Germinal center (tissue), 1 donor: ENCODE measurements at regions not wholly inside any gene's neighbourhood (a gene's known extent, or its start where the extent isn't known, plus 50 kb on each side); places are given as distances from the start of the nearest gene placed in this dataset.
"Not testable (repeated sequence)": the region's sequence is repeated elsewhere in the genome, so short reads cannot be mapped to it uniquely, and the experiment has no call there.

Experiments
- DNase-seq: peaks from one replicate; pipeline ENCODE4 v3.0.0; 2012; ENCODE audit warnings: mixed read lengths, low spot score

DNA sequence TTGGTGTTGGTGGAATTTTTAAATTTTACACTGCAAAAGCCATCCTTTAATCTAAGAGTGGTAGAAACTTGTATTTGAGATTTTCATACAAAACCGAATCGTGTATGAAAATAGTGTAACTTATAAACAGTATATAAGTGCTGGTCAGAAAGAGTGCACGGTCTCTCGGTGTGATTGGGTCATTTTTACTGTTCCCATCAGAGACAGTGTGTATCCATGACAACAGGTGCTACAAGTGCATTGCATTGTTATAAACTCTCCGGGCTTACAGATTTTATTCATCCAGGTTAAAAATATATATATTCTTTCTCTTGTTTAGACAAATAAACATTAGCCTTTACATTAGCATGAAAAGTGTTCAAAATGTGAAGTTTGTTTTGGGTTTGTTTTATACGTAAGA lies 721.9 kb downstream of the METTL4 start:
- no peak for DNase-seq

DNA sequence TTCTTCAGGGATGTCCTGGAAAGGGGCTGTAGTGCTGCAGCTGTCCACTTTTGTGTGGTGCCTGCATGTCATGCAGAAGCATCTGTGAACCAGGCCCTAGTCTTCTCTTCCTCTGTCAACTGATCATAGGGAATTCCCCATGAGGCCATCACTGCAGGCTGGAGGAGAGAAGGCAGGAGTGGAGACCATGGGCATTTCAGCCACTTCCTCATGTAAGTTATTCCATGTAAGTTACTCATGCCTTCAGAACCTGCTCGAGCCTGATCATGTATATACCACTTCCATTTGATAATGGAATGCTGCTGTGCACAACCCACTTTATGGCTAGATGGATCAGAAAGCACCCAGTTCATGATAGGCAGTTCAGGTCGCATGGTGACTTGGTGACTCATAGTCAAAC lies 714.0 kb downstream of the METTL4 start:
- not testable (repeated sequence) for DNase-seq

DNA sequence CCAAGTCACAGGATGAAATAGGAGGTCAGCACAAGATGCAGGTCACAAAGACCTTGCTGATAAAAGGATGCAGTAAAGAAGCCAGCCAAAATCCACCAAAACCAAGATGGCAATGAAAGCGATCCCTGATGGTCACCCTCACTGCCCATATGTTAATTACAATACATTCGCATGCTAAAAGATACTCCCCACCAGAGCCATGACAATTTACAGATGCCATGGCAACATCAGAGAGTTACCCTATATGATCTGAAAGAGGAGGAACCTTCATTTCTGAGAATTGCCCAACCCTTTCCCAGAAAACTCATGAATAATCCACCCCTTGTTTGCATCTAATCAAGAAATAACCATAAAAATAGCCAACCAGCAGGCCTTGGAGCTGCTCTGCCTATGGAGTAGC lies 709.8 kb downstream of the METTL4 start:
- DNase-seq: no peak

DNA sequence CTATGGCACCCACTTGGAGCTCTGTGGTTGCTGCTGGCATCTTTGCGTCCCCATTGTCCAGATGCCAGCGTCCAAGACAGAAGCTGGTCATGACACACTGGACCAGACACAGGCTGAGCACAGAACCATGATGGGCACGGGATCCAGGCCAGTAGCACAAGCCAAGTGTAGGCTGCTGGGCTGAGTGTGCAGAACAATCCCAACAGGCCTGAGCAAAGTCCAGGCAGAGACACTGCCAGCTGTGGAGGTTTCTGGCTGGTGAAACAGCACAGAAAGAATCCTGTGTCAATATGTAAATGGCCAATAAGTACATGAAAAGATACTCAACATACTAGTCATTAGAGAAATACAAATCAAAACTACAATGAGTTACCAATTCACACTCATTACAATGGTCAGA lies 705.4 kb downstream of the METTL4 start:
- DNase-seq: no peak

DNA sequence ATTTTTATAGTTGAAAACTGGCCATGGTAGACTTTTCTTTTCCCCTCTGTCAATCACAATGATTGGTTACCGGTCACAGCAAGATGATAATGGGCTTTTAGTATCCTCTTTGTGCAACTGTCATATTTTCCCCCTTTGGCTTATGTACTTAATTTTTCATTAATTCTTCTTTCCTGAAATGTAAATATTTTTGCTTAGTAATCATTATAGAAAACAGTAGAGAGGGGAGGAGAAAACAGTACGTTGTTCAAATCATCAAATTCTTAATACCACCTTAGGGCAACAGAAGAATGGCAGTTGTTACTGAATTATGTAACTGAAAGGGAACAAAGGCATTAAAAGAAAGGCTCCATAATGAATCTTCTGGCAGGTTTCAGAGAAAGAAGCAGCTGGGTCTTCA lies 699.0 kb downstream of the METTL4 start:
- no peak for DNase-seq

DNA sequence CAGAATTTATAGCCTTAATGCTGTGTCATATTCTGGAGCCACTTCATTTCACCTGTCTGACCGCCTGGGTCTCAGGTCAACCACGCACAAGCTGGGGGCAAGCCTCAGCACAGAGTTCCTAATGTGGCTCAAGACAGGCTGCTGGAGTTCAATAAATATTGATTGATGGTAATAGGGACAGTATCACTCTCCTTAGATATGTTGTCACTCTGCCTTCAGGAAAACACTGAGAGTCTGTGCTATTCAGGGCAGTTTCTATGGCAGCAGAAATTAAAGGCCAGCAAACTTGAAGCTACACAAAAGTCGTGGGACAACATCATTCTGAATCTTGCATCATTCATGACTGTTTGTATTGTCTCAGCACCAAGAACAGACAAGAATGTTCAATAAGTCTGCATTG lies 696.1 kb downstream of the METTL4 start:
- DNase-seq: no peak

DNA sequence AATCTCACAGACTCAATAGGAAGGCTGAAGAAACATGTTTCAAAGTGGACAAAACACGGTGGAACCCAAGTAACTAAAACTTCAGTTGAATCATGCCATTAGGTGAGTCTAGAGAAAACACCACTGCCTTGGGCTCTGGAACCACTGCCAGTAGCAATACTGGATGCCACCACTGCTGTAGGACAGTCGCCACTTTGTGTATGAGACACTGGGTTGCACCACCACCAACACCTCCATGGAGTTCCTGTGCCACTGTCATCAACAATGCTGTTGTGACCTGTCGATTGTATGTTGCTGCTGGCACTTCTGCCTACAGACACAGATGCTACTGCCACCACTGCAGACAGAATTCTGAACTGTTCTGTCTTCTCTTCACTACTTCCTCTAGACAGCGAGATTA lies 686.7 kb downstream of the METTL4 start:
- DNase-seq: no peak

DNA sequence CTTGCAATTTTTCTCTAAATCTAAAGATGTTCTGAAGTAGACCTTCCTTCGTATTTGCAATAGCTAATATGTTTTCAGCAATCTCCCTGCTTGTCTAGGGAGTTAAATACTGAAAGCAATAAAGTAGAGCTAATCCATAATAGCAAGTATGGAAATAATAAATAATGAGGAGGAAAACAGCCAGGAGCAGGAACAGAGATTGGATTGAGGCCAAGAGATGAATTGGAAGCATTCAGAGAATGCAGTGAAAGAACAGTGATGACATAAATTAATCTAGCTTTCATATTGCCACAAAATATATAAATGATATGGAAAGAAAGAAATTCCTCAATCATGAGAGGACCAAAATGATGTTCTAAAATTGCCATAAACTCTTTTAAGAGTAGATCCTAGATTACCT lies 679.7 kb downstream of the METTL4 start:
- DNase-seq: no peak

DNA sequence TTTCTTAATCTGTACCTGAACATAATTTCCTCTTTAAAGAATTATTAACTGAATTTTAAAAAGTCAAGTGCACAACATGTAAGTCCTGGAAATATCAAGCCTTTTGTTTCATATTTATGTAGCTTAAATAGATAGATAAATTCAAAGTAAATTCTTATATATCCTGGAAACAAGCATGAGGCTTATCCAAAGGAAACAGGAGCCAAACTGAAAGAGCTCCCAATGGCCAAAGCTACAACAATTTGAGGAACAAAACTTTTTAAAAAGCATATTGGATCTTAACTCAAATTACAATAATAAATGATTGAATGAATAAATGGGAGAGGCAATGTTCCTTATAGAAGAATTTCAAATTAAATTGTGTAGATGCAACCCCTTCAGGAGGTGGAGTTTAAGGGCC lies 679.1 kb downstream of the METTL4 start:
- no peak for DNase-seq

DNA sequence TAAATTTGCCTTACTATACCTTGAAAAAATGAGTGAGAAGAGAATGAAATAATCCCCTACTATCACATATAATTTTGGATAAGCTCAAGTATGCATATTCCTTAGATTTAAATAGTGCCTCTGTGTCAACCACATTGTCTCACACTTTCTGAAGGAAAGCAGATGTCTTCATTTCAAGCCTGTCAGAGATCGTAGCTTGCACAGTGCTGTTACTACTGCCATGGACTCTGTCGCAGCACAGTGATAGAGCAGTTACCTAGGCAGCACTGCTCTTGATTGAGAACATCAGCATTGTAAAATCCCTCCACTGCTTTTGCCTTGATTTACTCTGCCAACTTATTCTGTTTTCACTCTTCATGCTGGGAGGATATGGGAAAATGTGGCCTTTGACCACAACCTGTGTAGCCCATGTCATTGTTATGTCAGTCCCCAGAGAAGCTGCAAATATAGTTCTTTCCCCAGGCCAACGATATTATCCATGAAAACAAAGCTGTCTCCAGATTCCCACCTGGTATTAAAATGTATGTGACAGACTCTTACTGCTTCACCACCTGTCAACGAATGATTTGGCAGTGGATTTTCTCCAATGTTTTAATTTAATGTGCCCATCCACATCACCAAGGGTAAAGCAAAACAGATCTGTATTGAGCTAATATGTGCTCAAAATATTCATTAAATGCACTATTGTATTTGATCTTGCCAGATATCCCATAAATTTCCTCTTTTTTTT lies 675.7 kb downstream of the METTL4 start:
- DNase-seq: no peak

DNA sequence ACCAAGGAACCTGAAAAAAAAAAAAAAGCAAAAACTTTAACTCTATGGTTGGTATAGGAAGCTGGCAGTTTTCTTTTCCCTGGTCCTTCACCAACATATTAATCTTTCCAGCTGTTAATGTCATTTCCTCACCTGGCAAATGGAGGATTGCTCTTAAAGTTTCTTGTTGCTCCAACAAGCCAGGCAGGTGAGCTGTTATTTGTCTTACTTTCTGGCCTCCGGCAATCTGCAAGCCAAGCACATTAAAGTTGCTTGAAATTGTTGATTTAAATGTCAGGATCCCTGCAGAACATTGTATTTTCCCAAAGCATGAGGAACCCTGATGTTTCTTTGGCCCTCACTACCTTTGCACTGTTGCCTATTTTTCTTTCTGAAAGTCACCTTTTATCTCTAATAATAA lies 664.9 kb downstream of the METTL4 start:
- DNase-seq: no peak

DNA sequence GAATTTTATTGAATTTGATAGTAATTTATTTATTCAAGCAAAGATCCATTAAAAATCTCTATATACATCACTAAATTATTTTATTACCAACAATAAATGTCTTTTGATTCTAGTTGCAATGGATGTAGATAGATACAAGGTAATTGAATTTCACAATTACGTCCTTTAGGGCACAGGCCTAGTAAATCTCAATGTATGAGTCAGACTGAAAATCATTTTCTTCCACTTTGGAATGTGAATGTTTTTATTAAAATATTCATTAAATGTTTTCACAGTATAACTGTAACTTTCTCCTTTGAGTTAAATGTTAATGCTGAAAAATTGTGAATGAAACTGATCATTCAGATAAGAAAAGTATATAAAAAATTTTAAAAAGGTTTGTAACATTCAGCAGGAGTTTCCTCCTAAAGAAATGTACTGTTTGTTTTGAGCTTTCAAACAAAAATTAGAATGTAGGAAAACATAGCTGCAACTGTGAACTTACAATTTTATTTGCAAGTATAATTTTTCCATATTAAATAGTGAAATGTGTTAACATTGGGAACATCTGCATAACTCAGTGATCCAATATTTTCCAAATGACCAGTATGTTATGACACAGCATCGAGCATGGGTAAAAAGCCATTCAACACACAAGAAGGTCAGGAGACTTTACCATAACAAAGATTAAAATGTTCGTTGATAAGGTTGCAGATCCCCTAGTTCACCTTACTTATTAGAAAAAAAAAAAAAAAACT lies 663.7 kb downstream of the METTL4 start:
- DNase-seq: no peak

DNA sequence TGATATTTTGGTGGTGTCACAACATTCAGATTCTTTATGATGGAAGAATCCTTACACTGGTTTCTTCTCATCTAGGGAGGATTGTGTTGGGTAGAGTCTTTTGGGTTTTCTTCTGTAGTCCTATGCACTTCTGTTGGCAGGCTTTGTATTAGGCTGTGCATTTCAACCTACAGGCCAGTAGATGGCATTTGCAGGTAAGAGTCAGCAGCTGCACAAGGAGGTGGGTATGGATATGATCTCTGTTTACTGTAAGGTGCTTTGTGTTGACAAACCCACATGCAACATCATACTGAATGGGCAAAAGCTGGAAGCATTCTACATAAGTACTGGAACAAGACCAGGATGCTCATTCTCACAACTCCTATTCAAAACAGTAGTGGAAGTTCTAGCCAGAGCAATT lies 656.8 kb downstream of the METTL4 start:
- no peak for DNase-seq

DNA sequence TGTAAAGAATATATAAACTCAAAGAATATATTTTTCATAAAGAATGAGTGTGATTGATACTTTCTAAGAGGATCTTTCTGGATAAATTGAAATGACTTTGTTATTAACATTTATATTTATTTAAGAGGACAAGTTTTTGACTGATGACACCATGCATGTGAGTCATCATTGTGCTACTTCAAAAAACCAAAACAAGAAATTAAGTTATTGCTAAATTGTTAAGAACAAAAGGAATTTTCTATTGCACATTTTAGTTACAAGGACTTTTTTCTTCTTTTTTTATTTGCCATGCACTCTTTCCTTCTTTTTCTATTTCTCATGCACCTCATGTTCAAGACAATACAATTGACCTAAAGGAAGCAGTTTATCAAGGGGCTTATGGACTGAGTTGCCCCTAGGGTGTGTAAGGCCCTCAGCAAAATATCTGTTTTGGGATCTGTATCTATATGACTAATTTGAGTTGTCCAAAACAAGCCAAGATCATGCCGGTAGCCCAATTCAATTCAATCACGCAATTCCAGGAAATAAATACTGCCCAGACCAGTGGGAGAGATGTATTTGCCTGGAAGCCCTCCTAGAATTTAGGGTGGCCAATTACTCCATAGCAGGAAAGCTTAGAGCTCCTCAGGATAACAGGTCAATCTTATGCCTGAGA lies 654.3 kb downstream of the METTL4 start:
- no peak for DNase-seq

DNA sequence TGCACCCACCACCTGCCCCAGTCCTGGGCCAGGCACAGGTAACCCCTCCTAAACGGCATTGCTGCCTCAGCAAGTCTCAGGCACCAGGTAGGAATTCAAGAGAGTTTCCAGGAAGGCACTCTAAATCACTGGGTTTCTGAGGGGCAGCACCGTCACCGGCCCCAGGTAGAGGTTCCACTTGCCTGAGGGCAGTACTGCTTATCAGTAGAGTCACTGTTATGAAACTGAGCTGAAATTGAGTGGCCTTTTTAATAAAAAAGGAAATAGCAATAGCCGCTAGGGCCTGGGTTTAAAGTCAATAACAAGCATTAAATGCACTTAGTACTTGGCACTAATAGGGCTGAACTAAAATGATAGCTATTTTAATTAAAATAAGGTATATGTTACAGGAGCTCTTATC lies 653.7 kb downstream of the METTL4 start:
- DNase-seq: no peak

DNA sequence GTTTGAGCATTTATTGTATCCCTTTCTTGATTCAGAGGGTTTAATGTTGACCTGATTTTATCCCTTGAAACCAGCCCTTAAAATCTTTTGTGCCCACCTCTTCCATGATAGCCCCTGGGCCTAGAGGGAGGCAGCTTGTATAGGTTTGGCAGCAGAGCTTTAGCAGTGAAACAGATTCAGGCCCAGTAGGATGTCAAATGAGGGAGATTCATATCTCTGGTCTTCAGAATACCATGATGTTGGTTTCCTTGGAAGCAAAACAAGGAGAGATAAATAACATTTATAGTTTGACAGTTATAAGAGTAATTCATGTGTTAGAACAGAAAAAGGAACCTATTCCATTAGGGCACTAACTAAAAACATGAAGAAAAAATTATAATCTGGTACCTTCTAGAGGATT lies 649.2 kb downstream of the METTL4 start:
- no peak for DNase-seq

DNA sequence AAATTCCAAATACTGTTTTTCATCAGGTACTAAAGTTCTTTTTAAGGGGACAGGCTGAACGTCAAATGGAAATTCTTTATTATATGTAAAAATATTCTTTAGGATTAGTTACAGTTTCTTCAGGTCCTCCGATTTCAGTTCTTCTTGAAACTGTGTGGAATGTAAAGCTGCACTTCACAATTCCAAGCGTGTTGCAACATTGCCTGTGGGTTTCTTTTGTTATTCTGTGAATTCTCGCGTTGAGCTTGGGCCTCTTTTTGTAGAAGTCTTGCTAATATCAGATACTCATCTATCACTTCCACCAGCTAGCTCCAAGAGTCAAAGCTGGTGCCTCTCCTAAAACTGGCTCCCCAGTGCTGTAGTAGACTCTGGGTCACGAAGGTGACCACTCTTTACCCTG lies 642.6 kb downstream of the METTL4 start:
- no peak for DNase-seq

DNA sequence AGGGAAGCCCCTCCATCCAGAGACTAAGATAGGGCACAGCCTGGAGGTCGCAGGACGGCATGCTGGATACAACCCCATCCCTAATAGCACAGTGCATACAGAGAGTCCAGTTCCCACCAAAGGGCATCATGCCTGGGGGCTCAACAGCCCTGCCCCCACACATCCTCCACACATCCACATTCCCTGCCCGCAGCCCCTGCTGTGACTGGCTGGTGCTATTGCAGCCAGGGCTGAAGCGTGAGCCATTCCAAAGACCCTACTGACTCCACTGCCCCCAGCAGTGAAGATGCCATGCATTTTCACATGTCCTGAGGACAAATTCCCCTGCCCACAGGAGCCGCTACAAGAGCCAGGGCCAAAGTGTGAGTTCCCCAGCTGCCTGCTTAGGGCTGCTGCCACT lies 641.6 kb downstream of the METTL4 start:
- no peak for DNase-seq

DNA sequence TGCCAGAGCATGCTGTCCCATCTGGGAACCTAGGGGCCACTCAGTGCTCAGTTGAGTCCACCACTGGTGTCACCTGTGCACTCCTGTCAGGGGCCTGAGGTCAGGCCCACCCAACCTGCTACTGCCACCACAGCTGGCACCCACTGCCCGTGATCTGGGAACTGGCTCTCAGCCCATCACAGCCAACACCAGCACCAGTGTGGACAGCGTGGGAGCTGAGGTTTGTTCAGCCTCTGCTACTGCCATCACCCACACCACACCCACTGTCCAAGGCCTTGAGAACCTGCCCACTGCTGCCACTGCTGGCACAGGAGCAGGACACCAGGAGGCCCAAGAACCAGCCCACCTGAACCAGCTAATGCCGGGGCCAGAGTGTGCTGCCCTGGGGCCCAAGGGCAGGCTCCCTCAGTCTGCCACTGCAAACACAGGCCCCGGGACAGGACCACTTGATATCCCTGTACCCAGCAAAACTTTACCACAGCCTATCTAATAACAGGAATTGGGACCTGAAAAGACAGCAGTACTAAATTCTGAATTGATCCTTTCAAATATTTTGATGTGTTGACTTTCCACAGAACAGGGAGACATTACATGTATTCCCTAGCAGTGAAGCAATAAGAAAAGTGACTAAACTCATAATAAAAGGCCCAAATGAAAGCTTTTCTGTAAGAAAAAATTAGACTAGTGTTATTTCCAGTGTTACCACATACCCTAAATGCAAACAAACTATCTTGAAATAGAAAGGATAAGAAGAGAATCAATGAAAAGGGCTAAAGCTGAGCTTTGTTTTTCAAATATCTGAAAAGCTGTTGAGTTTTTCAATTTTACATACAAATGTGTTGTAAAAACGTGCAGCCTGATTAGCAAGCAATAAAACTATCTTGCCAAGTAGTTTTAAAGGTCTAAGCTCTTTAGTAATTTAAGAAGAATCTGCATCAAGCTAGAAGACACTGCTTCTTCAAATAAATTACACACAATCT lies 640.7 kb downstream of the METTL4 start:
- DNase-seq: no peak

DNA sequence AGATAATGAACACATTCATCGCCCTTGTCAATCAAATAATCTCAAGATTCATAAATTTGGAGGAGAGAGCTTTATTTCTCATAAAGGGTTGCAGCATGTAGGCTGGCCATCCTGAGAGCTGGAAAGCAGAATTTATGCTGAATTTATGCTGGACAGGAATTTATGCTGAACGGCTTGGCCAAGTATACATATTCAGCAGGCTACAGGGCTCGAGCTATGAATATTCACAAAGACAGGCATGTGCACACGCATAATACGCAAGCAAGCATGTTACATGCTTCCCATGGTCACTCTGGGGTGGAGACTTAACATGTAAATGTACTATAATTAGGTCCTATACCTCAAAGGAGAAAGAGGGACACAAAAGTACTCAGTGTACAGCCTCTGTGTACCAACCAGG lies 618.8 kb downstream of the METTL4 start:
- no peak for DNase-seq

DNA sequence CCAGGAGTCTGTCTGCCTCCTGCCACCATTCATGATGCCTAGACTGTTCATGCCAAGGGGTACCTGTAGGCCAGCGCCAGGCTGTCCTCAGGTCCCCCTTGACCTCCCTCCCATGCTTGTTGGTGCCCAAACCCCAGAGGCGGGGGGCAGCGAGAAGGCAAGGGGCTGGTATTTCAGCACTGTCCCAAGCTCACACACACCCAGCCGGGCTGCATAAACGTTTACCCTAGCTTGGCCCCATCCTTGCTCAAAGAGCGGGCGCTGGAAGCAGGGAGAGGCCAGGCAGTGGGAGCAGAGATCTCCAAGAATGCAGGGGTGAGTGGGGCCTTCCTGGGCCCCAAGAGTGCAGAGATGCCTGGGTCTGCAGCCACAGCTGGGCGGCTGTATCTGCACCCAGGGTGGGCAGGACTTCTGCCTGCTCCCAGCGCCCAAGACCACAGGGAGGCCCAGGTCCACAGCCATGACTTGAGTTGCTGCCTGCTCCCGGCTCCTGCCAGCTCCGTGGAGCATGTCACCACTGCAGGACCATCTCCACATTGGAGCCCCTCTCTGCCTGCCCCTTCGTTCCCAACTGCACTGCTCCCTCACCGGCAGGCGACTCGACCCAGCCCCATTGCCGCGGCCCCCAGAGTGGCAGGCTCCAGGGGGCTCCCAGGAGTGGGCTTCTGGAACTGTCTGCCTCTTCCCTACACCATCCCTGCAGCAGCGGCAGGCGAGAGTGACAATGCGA lies 616.6 kb downstream of the METTL4 start:
- no peak for DNase-seq

DNA sequence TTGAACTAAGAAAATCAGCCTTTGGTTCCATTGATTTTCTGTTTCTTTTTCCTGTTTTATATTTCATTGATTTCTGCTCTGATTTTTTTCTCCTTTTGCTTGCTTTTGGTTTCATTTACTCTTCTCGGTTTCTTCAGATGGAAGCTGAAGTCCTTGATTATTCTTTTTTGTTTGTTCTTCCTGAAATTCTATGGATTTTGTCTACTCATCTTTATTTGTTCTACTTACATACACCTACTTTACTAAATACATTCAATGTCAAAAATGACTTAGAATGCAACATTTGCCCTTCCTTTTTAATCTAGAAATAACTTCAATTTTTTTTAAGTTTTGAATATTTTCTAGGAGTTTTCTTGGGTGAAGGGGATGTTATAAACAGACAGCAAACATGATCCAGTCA lies 612.5 kb downstream of the METTL4 start:
- DNase-seq: no peak
